ENCODE measurements at regions not wholly inside any gene's neighbourhood (a gene's known extent, or its start where the extent isn't known, plus 50 kb on each side); places are given as distances from the start of the nearest gene placed in this dataset.

DNA sequence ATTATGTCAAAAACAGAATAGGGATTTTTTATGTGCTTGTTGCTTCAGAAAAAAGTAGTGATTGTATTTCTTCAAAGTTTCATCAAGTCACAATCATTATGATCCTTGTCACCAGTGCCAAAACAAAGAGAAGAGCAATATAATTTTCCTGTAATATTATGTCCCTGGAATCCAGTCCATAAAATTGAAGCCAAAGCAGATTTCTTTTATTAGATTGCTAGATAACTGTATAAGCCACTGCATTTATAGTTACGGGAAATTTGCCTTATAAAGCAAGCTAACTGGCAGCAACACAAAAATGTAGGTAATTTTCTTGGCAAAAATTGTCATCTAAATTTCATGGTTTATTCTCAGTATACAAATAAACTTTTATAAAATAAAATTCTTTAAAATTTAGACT lies 296.1 kb upstream of the ANKRD50 start:
- no peak for DNase-seq (ENCODE audit: low read depth)
- no peak overlapping the region for H3K4me3 ChIP-seq (ENCODE audit: low read depth, low read length)
- TF ChIP-seq, protein P1, sequence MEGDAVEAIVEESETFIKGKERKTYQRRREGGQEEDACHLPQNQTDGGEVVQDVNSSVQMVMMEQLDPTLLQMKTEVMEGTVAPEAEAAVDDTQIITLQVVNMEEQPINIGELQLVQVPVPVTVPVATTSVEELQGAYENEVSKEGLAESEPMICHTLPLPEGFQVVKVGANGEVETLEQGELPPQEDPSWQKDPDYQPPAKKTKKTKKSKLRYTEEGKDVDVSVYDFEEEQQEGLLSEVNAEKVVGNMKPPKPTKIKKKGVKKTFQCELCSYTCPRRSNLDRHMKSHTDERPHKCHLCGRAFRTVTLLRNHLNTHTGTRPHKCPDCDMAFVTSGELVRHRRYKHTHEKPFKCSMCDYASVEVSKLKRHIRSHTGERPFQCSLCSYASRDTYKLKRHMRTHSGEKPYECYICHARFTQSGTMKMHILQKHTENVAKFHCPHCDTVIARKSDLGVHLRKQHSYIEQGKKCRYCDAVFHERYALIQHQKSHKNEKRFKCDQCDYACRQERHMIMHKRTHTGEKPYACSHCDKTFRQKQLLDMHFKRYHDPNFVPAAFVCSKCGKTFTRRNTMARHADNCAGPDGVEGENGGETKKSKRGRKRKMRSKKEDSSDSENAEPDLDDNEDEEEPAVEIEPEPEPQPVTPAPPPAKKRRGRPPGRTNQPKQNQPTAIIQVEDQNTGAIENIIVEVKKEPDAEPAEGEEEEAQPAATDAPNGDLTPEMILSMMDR (conservative IDR thresholded peaks at IDR 0.05; ENCODE audit: low read depth, low read length): no peak

DNA sequence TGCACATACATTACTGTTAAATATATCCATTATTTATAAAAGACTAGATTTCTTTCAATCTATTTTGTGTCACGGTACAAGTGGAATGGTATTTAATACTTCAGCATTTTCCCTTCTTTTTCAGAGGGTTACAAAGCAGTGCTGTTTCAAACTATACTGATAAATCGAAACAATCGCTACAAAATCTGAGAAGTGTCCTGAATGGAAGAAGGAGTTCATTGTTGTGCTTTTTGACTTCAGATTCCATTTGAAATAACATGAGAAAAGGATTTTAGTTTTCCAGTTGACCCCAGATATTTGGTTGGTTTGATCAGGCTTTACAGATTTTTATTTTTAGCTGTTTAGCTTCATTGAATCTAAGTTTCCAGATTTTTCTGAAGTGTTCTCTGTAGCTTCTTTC lies 292.1 kb upstream of the ANKRD50 start:
- no peak overlapping the region for H3K4me3 ChIP-seq (ENCODE audit: low read depth, low read length)
- TF ChIP-seq, protein P1 (conservative IDR thresholded peaks at IDR 0.05; ENCODE audit: low read depth, low read length): no peak

DNA sequence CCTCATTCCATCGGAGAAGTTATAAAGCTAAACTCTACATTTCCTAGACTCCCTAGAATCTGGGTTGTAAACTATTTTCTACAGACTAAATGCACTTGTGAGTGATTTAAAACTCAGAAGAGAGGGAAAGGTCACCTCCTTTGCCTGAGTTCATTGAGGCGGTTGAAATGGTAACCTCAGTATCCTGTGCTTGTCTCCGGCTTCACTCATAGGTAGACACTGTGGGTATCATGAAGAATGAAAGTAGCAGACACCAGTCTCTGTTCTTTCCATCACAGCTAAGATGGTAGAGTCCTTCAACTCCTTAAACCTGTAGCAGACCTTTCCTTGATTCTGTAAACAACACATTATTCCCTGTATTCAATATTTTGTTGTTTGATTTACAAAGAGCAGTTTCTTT lies 291.3 kb upstream of the ANKRD50 start:
- TF ChIP-seq, protein P1 (conservative IDR thresholded peaks at IDR 0.05; ENCODE audit: low read depth, low read length): no peak
- H3K4me3 ChIP-seq (ENCODE audit: low read depth, low read length): no peak overlapping the region
- DNase-seq (ENCODE audit: low read depth): no peak

More for the DNA sequence above, 292.1 kb upstream of the ANKRD50 start:
- no peak for DNase-seq (ENCODE audit: low read depth)

DNA sequence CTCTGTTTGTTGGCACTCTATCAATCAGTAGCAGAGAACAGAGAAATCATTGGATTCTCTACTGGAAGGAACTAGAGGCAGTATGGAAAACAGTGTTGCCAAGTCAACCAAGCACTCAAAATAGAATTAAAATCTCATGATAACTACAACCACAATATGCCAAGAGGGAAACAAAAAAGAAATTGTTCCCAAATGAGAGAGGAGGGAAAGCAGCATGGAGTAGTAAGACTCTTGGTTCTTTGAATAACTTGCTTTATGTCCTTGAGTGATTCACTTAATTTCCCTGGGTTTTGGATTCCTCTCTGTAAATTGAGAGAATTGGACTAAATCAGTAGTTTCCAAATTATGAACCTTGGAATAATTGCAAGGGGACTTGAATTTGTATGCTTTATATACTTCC lies 285.5 kb upstream of the ANKRD50 start:
- H3K4me3 ChIP-seq (ENCODE audit: low read depth, low read length): no peak overlapping the region
- DNase-seq (ENCODE audit: low read depth): no peak
- TF ChIP-seq, protein P1 (conservative IDR thresholded peaks at IDR 0.05; ENCODE audit: low read depth, low read length): no peak

DNA sequence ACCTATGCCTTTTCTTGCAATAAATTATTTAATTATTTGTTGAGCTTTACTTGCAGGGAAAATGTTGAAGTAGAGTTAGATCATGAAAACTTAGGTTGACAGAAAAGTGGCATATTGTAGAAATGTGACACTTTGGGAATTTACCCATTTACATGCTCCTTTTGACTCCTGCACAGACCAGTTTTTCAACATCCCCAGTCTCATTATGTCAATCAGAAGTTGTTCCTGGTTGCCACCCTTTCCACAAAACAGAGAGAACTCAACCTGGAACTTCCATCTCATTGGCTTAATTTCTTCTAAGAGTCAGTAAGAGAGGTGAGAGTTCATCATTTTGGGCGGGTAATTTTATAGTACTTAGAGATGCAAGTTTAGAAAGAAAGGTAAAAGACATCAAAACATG lies 284.6 kb upstream of the ANKRD50 start:
- TF ChIP-seq, protein P1 (conservative IDR thresholded peaks at IDR 0.05; ENCODE audit: low read depth, low read length): no peak
- H3K4me3 ChIP-seq (ENCODE audit: low read depth, low read length): no peak overlapping the region
- no peak for DNase-seq (ENCODE audit: low read depth)

DNA sequence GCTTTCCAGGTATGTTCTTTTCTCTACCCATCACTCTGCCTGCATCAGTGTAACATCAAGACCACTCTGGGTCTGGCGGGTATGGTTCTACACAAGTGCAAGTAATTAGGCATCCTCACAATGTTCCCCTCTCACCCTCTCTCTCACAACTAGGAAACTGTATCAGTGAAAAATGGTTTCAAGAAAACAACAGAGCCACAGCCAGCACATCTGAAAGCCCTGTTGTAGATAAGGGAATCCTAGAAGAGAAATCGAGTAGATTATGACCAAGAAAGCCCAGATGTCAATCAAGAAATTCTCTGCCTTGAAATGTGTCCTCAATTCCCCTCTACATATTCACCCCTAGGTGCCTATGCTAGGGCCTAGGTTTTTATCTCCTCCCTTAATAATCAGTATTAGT lies 281.3 kb upstream of the ANKRD50 start:
- no peak for DNase-seq (ENCODE audit: low read depth)

DNA sequence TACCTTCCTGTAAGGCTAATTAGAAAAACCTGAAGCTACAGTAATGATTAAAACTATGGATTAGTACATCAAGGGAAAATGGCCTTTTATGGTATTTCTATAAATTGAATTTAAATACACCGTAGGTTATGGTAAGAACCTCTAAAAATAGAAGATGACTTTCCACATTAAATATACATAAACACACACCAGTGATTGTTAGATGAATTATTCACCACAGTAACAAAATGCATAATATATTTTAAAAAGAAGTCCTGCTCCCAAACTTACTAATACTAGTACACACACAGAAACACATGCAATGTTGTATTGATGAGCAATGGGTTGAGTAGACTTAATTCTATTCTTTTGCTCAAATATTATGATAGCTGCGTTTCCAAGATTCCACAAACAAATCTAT lies 277.9 kb upstream of the ANKRD50 start:
- DNase-seq (ENCODE audit: low read depth): no peak
- H3K4me3 ChIP-seq (ENCODE audit: low read depth, low read length): no peak overlapping the region
- TF ChIP-seq, protein P1 (conservative IDR thresholded peaks at IDR 0.05; ENCODE audit: low read depth, low read length): no peak

More for the DNA sequence above, 281.3 kb upstream of the ANKRD50 start:
- no peak overlapping the region for H3K4me3 ChIP-seq (ENCODE audit: low read depth, low read length)
- TF ChIP-seq, protein P1 (conservative IDR thresholded peaks at IDR 0.05; ENCODE audit: low read depth, low read length): no peak

Measured in epithelial cell of proximal tubule (primary cell).